CMK (cell line): ENCODE measurements at regions not wholly inside any gene's neighbourhood (a gene's known extent, or its start where the extent isn't known, plus 50 kb on each side); places are given as distances from the start of the nearest gene placed in this dataset.
"Not testable (repeated sequence)": the region's sequence is repeated elsewhere in the genome, so short reads cannot be mapped to it uniquely, and the experiment has no call there.

Source experiments
- DNase-seq: peaks from one replicate; pipeline ENCODE4 v3.0.0-alpha.2; 2010; ENCODE audit warnings: low read depth

GRCh38 chr4:14315129-14315528 is 687.2 kb upstream of the CPEB2 start:
- DNase-seq: no peak

GRCh38 chr4:14317351-14317750 is 684.9 kb upstream of the CPEB2 start:
- DNase-seq: no peak

- DNase-seq: no peak
Observed at GRCh38 chr4:14318671-14319070, 683.6 kb upstream of the CPEB2 start.

GRCh38 chr4:14321723-14322122 is 680.6 kb upstream of the CPEB2 start:
- DNase-seq: no peak

GRCh38 chr4:14323191-14323590 is 679.1 kb upstream of the CPEB2 start:
- no peak for DNase-seq

GRCh38 chr4:14329228-14329627 is 673.1 kb upstream of the CPEB2 start:
- DNase-seq: no peak

GRCh38 chr4:14333616-14334015 is 668.7 kb upstream of the CPEB2 start:
- DNase-seq: no peak

- DNase-seq: no peak
Observed at GRCh38 chr4:14334166-14334565, 668.1 kb upstream of the CPEB2 start.

- no peak for DNase-seq
Observed at GRCh38 chr4:14335872-14336271, 666.4 kb upstream of the CPEB2 start.

GRCh38 chr4:14336656-14337055 is 665.6 kb upstream of the CPEB2 start:
- DNase-seq: no peak

- DNase-seq: no peak
Observed at GRCh38 chr4:14337892-14338584, 664.2 kb upstream of the CPEB2 start.

- DNase-seq: no peak
Observed at GRCh38 chr4:14338585-14339265, 663.6 kb upstream of the CPEB2 start.

GRCh38 chr4:14339715-14340114 is 662.6 kb upstream of the CPEB2 start:
- DNase-seq: no peak

GRCh38 chr4:14340321-14340720 is 662.0 kb upstream of the CPEB2 start:
- no peak for DNase-seq

- DNase-seq: no peak
Observed at GRCh38 chr4:14343961-14344360, 658.3 kb upstream of the CPEB2 start.

- DNase-seq: no peak
Observed at GRCh38 chr4:14345356-14345775, 656.9 kb upstream of the CPEB2 start.

GRCh38 chr4:14347526-14347925 is 654.8 kb upstream of the CPEB2 start:
- no peak for DNase-seq

GRCh38 chr4:14348506-14348905 is 653.8 kb upstream of the CPEB2 start:
- DNase-seq: no peak

GRCh38 chr4:14358544-14359160 is 643.6 kb upstream of the CPEB2 start:
- not testable (repeated sequence) for DNase-seq

GRCh38 chr4:14359991-14360390 is 642.3 kb upstream of the CPEB2 start:
- no peak for DNase-seq

GRCh38 chr4:14361084-14361483 is 641.2 kb upstream of the CPEB2 start:
- no peak for DNase-seq

- no peak for DNase-seq
Observed at GRCh38 chr4:14362385-14362784, 639.9 kb upstream of the CPEB2 start.

GRCh38 chr4:14364953-14365536 is 637.2 kb upstream of the CPEB2 start:
- no peak for DNase-seq
